GM23338 (cell line): ENCODE measurements at regions not wholly inside any gene's neighbourhood (a gene's known extent, or its start where the extent isn't known, plus 50 kb on each side); places are given as distances from the start of the nearest gene placed in this dataset.

Experiments used
- CREB1 ChIP-seq: fragments of 250-450 bp; sonication (Bioruptor Pico); IDR thresholded peaks from 2 replicates; pipeline ENCODE4 v1.5.0; 2020; ENCODE audit warnings: low read depth, mild to moderate bottlenecking, moderate library complexity
- EZH2 ChIP-seq: fragments of 200-600 bp; sonication (generic); IDR thresholded peaks from one replicate; pipeline ENCODE4 v1.8.0; 2017; ENCODE audit warnings: antibody characterized with exemption, mild to moderate bottlenecking, low read depth; ENCODE audit not compliant: unreplicated experiment
- POLR2AphosphoS5 ChIP-seq: IDR thresholded peaks from 2 replicates; pipeline ENCODE4 v1.6.1; 2016; ENCODE audit warnings: antibody characterized with exemption, low read depth
- ZNF114 ChIP-seq: fragments of 250-450 bp; sonication (Bioruptor Pico); IDR thresholded peaks from 2 replicates; pipeline ENCODE4 v1.5.0; 2020; ENCODE audit warnings: mild to moderate bottlenecking, moderate library complexity
- ZNF331 ChIP-seq: fragments of 250-450 bp; sonication (Bioruptor Pico); IDR thresholded peaks from 2 replicates; pipeline ENCODE4 v1.5.0; 2020; ENCODE audit warnings: low read depth, mild to moderate bottlenecking, moderate library complexity
- TF ChIP-seq, protein P1 (sequence below): fragments of 250-450 bp; sonication (Bioruptor Pico); IDR thresholded peaks from 2 replicates; pipeline ENCODE4 v1.5.0; 2020; ENCODE audit warnings: mild to moderate bottlenecking, moderate library complexity
- TF ChIP-seq, protein P2 (sequence below): IDR thresholded peaks from 2 replicates; pipeline ENCODE4 v1.6.1; 2016; ENCODE audit warnings: antibody characterized with exemption
- TF ChIP-seq, protein P3 (sequence below), 2 experiments: fragments of 200-600 bp in 1 of 2; sonication (generic) in 1 of 2; conservative IDR thresholded peaks; 2 replicates each; pipeline versions ENCODE4 v1.5.1 to v1.6.1; 2016 to 2017; ENCODE audit warnings: antibody characterized with exemption in 2 of 2, low read depth in 2 of 2, mild to moderate bottlenecking in 2 of 2, moderate library complexity in 1 of 2

DNA sequence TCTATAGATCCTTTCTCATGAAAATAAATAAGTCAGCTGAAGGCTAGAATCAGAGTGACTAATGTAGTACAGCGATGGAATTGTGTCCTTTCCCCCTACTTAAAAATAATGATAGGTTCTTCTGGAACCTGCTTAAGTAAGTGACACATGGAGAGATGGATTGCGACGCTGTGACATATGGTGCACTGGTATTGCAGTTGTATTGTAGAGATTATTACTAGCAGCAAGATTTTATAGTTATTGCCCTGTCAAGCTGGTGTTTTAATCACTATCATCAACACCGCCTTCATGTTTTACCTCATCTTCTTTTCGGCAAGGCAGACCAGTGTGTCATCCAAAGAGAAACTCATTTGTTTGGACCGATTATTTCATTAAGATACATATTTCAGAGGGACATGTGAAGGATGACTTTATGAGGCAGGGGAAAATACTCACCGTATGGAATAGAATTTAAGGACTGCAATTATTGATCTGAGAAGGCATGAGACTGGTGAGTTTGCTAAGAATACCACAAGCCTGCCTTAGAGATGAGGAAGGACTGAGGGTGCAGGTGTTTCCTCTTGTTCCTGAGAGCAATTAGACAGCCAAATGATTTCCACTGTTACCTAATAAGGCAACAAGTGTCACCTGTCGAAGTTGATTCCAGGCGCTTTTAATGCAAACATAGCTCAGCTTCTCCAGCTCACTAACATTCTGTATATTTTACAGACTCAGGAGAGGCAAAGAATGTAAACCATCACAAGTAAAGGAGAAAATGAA is 1855.5 kb downstream of the MAT2B start (continued):
- TF ChIP-seq, protein P1, sequence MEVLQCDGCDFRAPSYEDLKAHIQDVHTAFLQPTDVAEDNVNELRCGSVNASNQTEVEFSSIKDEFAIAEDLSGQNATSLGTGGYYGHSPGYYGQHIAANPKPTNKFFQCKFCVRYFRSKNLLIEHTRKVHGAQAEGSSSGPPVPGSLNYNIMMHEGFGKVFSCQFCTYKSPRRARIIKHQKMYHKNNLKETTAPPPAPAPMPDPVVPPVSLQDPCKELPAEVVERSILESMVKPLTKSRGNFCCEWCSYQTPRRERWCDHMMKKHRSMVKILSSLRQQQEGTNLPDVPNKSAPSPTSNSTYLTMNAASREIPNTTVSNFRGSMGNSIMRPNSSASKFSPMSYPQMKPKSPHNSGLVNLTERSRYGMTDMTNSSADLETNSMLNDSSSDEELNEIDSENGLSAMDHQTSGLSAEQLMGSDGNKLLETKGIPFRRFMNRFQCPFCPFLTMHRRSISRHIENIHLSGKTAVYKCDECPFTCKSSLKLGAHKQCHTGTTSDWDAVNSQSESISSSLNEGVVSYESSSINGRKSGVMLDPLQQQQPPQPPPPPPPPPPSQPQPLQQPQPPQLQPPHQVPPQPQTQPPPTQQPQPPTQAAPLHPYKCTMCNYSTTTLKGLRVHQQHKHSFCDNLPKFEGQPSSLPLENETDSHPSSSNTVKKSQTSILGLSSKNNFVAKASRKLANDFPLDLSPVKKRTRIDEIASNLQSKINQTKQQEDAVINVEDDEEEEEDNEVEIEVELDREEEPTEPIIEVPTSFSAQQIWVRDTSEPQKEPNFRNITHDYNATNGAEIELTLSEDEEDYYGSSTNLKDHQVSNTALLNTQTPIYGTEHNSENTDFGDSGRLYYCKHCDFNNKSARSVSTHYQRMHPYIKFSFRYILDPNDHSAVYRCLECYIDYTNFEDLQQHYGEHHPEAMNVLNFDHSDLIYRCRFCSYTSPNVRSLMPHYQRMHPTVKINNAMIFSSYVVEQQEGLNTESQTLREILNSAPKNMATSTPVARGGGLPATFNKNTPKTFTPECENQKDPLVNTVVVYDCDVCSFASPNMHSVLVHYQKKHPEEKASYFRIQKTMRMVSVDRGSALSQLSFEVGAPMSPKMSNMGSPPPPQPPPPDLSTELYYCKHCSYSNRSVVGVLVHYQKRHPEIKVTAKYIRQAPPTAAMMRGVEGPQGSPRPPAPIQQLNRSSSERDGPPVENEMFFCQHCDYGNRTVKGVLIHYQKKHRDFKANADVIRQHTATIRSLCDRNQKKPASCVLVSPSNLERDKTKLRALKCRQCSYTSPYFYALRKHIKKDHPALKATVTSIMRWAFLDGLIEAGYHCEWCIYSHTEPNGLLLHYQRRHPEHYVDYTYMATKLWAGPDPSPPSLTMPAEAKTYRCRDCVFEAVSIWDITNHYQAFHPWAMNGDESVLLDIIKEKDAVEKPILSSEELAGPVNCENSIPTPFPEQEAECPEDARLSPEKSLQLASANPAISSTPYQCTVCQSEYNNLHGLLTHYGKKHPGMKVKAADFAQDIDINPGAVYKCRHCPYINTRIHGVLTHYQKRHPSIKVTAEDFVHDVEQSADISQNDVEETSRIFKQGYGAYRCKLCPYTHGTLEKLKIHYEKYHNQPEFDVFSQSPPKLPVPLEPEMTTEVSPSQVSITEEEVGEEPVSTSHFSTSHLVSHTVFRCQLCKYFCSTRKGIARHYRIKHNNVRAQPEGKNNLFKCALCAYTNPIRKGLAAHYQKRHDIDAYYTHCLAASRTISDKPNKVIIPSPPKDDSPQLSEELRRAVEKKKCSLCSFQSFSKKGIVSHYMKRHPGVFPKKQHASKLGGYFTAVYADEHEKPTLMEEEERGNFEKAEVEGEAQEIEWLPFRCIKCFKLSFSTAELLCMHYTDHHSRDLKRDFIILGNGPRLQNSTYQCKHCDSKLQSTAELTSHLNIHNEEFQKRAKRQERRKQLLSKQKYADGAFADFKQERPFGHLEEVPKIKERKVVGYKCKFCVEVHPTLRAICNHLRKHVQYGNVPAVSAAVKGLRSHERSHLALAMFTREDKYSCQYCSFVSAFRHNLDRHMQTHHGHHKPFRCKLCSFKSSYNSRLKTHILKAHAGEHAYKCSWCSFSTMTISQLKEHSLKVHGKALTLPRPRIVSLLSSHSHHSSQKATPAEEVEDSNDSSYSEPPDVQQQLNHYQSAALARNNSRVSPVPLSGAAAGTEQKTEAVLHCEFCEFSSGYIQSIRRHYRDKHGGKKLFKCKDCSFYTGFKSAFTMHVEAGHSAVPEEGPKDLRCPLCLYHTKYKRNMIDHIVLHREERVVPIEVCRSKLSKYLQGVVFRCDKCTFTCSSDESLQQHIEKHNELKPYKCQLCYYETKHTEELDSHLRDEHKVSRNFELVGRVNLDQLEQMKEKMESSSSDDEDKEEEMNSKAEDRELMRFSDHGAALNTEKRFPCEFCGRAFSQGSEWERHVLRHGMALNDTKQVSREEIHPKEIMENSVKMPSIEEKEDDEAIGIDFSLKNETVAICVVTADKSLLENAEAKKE: no peak
- no peak for TF ChIP-seq POLR2AphosphoS5
- TF ChIP-seq EZH2: no peak
- no peak for TF ChIP-seq ZNF331 (CRISPR knock-in tag)
- TF ChIP-seq ZNF114: no peak
- TF ChIP-seq, protein P2, sequence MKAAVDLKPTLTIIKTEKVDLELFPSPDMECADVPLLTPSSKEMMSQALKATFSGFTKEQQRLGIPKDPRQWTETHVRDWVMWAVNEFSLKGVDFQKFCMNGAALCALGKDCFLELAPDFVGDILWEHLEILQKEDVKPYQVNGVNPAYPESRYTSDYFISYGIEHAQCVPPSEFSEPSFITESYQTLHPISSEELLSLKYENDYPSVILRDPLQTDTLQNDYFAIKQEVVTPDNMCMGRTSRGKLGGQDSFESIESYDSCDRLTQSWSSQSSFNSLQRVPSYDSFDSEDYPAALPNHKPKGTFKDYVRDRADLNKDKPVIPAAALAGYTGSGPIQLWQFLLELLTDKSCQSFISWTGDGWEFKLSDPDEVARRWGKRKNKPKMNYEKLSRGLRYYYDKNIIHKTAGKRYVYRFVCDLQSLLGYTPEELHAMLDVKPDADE: no peak
- no peak for TF ChIP-seq CREB1
- TF ChIP-seq, protein P3, sequence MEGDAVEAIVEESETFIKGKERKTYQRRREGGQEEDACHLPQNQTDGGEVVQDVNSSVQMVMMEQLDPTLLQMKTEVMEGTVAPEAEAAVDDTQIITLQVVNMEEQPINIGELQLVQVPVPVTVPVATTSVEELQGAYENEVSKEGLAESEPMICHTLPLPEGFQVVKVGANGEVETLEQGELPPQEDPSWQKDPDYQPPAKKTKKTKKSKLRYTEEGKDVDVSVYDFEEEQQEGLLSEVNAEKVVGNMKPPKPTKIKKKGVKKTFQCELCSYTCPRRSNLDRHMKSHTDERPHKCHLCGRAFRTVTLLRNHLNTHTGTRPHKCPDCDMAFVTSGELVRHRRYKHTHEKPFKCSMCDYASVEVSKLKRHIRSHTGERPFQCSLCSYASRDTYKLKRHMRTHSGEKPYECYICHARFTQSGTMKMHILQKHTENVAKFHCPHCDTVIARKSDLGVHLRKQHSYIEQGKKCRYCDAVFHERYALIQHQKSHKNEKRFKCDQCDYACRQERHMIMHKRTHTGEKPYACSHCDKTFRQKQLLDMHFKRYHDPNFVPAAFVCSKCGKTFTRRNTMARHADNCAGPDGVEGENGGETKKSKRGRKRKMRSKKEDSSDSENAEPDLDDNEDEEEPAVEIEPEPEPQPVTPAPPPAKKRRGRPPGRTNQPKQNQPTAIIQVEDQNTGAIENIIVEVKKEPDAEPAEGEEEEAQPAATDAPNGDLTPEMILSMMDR (conservative IDR thresholded peaks at IDR 0.05; ENCODE audit: low read depth in 2 of 2): no peak
